GM12873 (cell line): ENCODE measurements at regions not wholly inside any gene's neighbourhood (a gene's known extent, or its start where the extent isn't known, plus 50 kb on each side); places are given as distances from the start of the nearest gene placed in this dataset.

ENCODE experiments used
- CTCF ChIP-seq: IDR thresholded peaks from 2 replicates; pipeline ENCODE4 v1.5.1; 2012; ENCODE audit warnings: low read depth, mild to moderate bottlenecking, moderate library complexity, low read length, control low read depth; ENCODE audit not compliant: insufficient read depth; ENCODE audit errors: missing control alignments

GRCh38 chr1:204814166-204814884, 56.3 kb upstream of the NFASC start:
- no peak for TF ChIP-seq CTCF

GRCh38 chr1:204817341-204817740, 53.3 kb upstream of the NFASC start:
- no peak for TF ChIP-seq CTCF

GRCh38 chr1:204818998-204819397, 51.7 kb upstream of the NFASC start:
- no peak for TF ChIP-seq CTCF

DNA sequence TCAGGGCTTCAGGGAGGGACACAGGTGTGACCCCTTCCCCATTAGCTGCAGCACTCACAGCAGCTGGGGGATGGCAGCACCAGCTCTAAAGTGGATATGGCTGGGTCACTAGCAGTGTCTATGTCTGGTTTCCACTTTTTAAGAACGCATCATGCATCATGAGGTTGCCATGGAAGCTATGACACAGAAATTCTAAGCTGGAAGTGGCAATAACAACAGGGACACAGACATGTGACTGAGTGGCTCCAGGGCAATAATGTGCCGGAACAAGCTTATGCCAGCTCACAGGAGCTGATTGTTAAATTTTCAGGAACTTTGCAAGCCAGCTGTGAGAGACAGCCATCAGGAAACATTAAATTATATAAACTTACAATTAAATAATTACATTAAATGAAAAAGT, 51.2 kb upstream of the NFASC start:
- no peak for TF ChIP-seq CTCF
